Pons (tissue), 1 donor: ENCODE measurements at regions not wholly inside any gene's neighbourhood (a gene's known extent, or its start where the extent isn't known, plus 50 kb on each side); places are given as distances from the start of the nearest gene placed in this dataset.
"Not testable (repeated sequence)": the region's sequence is repeated elsewhere in the genome, so short reads cannot be mapped to it uniquely, and the experiment has no call there.

ENCODE experiments used
- DNase-seq: peaks from one replicate; pipeline ENCODE4 v3.0.0-alpha.2; 2016; ENCODE audit warnings: low spot score

- DNase-seq: no peak
Measured at GRCh38 chr21:32934829-32935228, 90.9 kb upstream of the OLIG2 start.

- DNase-seq: peak; percentile 68
Measured at GRCh38 chr21:32940079-32941014, 85.4 kb upstream of the OLIG2 start.

- no peak for DNase-seq
Measured at GRCh38 chr21:32941263-32941662, 84.5 kb upstream of the OLIG2 start.

GRCh38 chr21:32946654-32947053, 79.1 kb upstream of the OLIG2 start:
- DNase-seq: no peak

GRCh38 chr21:32947736-32948135, 78.0 kb upstream of the OLIG2 start:
- DNase-seq: no peak

- DNase-seq: no peak
Measured at GRCh38 chr21:32949701-32950100, 76.0 kb upstream of the OLIG2 start.

- DNase-seq: no peak
Measured at GRCh38 chr21:32951041-32951440, 74.7 kb upstream of the OLIG2 start.

GRCh38 chr21:32954353-32954752, 71.4 kb upstream of the OLIG2 start:
- DNase-seq: no peak

- DNase-seq: no peak
Measured at GRCh38 chr21:32955311-32956060, 70.2 kb upstream of the OLIG2 start.

GRCh38 chr21:32956061-32956656, 69.6 kb upstream of the OLIG2 start:
- DNase-seq: no peak

- no peak for DNase-seq
Measured at GRCh38 chr21:32957545-32957944, 68.2 kb upstream of the OLIG2 start.

- no peak for DNase-seq
Measured at GRCh38 chr21:32958288-32959002, 67.3 kb upstream of the OLIG2 start.

GRCh38 chr21:32962268-32962667, 63.5 kb upstream of the OLIG2 start:
- no peak for DNase-seq

- DNase-seq: no peak
Measured at GRCh38 chr21:32965129-32965680, 60.5 kb upstream of the OLIG2 start.

GRCh38 chr21:32966120-32966519, 59.6 kb upstream of the OLIG2 start:
- no peak for DNase-seq

GRCh38 chr21:32968103-32968502, 57.6 kb upstream of the OLIG2 start:
- not testable (repeated sequence) for DNase-seq

GRCh38 chr21:32974653-32975052, 51.1 kb upstream of the OLIG2 start:
- DNase-seq: no peak

- no peak for DNase-seq
Measured at GRCh38 chr21:32975811-32976431, 49.8 kb upstream of the OLIG2 start.
